ENCODE measurements at regions not wholly inside any gene's neighbourhood (a gene's known extent, or its start where the extent isn't known, plus 50 kb on each side); places are given as distances from the start of the nearest gene placed in this dataset.

GRCh38 chr5:175003531-175003930 lies 279.1 kb downstream of the MSX2 start:
- TF ChIP-seq CTCF (IDR thresholded peaks at IDR 0.05) (no peak), POLR2A (IDR thresholded peaks at IDR 0.05) (no peak)

Data from lower leg skin (tissue), 3 donors.